HL-60/S4 (cell line): ENCODE measurements at regions not wholly inside any gene's neighbourhood (a gene's known extent, or its start where the extent isn't known, plus 50 kb on each side); places are given as distances from the start of the nearest gene placed in this dataset.
"Not testable (repeated sequence)": the region's sequence is repeated elsewhere in the genome, so short reads cannot be mapped to it uniquely, and the experiment has no call there.

Experiments used
- in situ Hi-C: fragments of 300-500 bp; cut with MboI; formaldehyde crosslinking; loops from 2 replicates; pipeline ENCODE4 v1.14.3; 2022; ENCODE audit warnings: low sequenced_read_pairs

DNA sequence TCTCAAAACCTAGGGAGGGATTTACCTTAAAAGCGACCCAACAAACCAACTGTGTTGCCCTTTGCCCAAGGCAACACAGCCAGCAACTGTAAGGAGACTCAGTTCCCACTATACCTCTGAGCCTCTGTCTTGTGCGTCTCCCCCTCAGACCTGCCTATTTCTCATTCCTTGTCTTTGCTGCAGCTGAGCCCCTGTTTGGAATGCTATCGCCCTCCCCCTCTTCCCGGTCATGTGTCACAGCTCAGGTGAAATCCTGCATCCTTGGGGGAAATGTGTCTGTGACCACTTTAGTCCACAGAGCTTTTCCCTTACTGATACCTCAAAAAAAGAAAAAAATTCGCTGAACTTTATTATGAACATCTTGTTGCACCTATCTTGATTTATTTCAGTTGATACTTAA is 52.0 kb upstream of the LRIG1 start:
- in situ Hi-C loops: no loop called here

DNA sequence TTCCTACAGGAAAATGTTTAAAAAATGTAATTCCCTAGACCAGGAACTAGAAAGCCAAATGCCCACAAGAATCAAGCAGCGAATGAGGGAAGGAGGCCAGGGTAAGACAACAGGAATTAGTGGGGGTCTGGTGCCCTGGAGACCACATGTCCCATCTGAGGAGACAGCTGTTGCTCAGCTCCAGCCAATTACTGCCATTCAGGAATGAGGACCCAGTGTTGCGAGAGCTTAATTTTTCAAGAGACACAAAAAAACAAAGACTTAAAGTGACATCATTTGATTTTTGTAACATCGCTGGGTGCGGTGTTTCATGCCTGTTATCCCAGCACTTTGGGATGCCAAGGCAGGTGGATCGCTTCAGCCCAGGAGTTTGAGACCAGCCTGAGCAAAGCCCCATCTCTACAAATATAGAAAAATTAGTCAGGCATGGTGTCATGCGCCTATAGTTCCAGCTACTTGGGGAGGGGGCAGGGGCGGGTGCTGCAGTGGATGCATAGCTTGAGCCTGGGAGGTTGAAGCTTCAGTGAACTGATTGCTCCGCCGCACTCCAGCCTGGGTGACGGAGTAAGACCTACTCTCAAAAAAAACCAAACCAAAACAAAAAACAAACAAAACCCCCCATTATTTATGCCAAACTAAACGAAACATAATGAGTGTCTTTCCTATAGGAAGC is 52.8 kb upstream of the LRIG1 start:
- in situ Hi-C loops: no loop called here

DNA sequence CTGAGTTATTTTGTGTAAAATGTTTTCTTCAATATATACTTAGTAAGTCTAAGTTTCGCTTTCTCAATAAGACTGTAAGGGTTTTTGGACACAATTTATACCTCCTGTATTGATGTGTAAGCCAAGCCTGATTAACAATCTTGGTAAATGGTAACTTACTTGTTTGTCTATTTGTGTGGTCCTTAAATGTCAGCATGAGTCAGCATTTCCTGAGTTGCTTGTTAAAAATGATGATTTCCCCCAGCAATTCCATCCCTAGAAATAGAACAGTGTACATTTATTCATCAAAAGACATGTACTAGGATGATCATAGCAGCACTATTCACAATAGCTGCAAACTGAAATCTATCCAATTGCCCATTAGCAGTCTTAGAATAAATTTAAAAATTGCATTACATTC is 53.4 kb upstream of the LRIG1 start:
- in situ Hi-C loops: no loop called here

DNA sequence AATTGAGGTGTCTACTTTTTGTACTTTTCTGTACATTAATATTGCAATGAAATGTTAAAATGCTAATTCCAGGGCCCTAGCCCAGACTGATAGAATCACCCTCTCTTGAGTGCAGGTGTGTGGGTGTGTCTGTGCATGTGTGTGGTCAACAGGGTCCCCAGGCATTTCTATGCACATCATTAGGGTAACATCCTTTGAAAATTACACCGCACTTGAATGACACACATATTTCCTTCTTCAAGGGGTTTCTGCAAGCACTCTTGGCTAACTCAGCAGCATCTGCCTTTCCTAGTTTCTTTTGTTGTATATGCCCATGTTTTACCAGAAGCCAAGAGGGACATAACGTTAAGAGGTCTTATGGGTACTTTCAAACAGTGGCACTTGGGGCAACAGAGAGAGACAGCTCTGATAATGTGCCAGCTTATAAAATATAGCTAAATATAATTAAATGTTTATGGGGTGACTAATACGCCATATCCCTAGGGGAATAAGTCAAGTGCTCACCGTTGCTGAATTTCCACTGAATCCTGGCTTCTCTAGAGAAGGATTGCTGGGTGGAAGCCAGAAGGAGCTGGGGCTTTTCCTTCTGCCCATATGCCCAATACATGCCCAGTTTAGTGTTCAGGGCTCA is 54.5 kb upstream of the LRIG1 start:
- in situ Hi-C loops: no loop called here

GRCh38 chr3:66557170-66557569 is 56.3 kb upstream of the LRIG1 start:
- in situ Hi-C loops: no loop called here

- in situ Hi-C loops: not testable (repeated sequence)
These were observed 59.1 kb upstream of the LRIG1 start for GRCh38 chr3:66559924-66560323.

DNA sequence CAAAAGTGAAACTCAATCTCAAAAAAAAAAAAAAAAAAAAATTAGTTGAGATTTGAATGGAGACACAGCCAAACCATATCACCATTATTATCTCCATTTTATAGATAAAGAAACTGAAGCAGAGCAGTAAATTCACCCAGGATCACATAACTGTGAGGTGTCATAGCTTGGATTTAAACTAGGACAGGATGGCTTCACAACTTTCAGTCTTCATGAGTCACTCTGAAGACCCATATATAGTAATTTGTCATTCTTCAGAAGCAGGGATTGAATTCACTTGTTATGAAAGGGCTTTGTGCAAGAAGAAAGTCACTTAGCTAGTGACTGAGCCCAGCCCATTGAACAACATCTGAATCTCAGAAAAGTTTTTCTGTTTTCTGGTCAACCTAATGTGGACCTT is 60.5 kb upstream of the LRIG1 start:
- in situ Hi-C loops: no loop called here

DNA sequence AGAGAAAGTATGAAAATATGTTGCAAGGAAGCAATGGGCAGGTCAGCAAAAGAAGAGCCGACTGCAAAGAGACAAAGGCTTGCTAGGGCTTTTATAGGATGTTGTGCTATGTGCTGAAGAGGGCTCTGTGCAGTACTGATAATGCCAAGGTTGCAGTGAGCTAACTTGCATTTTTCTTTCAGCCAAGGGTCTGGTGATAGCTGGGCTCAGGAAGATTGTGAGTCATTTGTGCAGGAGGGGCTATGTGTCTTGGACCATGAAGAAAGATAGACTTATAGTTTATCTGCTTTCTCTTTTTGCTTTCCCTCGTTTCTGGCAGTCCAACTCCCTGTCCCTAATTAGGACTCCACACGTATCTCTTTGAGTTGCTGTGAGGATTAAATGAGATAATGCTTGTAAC is 64.5 kb upstream of the LRIG1 start:
- in situ Hi-C loops: no loop called here

DNA sequence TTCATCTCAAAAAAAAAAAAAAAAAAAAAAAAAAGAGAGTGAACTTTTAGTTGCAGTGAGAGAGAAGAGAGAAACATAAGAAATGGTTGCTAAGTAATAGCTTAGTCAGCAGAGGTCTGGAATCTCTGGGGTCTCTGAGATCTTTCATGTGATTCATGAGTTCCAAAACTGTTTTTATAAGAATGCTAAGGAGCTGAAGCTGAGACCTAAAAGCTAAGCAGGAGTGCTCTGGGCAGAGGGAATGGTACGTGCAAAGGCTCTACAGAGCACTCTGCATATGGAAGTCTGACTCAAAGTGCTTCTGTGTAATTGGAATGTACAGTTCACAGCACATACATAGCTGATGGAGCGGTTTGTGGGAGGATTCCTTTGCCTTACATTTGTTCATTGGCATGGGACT is 66.3 kb upstream of the LRIG1 start:
- in situ Hi-C loops: no loop called here

GRCh38 chr3:66572090-66572675 is 71.4 kb upstream of the LRIG1 start:
- in situ Hi-C loops: no loop called here

- in situ Hi-C loops: no loop called here
These were observed 72.3 kb upstream of the LRIG1 start for GRCh38 chr3:66572938-66573710.

DNA sequence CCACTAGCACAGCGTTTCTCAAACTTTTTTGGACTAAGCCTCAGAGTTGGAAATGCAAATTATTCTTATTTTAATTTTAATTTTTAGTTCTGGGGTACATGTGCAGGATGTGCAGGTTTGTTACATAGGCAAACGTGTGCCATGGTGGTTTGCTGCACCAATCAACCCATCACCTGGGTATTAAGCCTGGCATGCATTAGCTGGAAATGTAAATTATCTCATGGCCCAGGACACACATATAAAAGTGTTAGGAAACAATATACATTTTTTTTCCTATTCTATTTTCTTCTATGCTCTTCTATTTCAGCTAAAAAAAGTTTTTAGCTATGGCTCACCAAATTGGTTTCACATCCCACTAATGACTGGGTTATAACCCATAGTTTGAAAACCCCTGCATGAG is 73.3 kb upstream of the LRIG1 start:
- in situ Hi-C loops: no loop called here

GRCh38 chr3:66577426-66578203 is 76.8 kb upstream of the LRIG1 start:
- in situ Hi-C loops: no loop called here

DNA sequence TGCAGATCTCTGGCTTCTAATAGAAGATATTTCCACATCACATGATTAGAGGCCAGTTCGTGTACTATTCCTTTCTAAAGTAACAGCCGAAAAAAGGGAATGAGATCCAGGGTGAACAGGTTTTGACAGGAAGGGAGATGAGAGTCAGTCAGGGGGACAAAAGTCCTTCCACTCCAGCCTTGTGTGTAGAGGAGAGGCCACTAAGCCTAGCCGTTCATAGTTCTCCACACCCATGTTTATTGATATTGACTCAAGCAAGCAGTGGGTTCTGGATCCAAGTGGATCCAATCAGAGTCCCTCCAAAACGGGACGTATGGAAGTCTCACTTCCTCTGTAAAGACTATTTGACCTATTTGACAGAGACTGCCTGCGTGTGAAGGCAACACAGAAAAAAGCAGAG is 80.4 kb upstream of the LRIG1 start:
- in situ Hi-C loops: no loop called here

- in situ Hi-C loops: no loop called here
These were observed 82.0 kb upstream of the LRIG1 start for GRCh38 chr3:66582721-66583423.

DNA sequence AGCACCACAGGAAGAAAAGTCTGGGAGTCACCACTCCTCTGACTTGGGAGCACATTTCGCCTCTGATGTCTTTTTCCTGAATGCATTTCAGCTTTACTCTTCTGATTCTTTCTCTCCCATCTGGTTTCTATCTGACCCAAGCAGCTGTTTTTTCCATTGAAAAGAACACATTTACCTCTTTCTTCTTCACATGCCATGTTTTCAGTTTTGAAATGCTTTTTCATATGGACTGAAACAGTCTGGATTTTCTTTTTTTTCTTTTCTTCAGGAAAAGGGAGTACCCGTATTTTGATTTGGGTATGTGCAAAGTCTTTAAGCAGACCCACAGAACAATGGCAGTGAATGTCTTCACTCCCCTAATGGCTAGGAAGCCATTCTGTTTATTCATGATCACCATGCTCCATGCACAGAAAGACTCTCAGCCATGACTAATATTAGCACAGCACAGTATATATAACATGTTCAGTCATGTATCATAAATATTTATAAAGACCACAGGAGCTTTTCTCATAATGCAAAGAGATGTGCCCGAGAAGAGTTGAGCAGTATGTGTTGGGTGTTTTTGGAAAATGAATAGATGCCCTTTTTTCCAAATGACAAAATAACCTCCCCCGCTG is 82.7 kb upstream of the LRIG1 start:
- in situ Hi-C loops: no loop called here

- in situ Hi-C loops: no loop called here
These were observed 84.8 kb upstream of the LRIG1 start for GRCh38 chr3:66585520-66586095.

- in situ Hi-C loops: no loop called here
These were observed 86.0 kb upstream of the LRIG1 start for GRCh38 chr3:66586853-66587252.

DNA sequence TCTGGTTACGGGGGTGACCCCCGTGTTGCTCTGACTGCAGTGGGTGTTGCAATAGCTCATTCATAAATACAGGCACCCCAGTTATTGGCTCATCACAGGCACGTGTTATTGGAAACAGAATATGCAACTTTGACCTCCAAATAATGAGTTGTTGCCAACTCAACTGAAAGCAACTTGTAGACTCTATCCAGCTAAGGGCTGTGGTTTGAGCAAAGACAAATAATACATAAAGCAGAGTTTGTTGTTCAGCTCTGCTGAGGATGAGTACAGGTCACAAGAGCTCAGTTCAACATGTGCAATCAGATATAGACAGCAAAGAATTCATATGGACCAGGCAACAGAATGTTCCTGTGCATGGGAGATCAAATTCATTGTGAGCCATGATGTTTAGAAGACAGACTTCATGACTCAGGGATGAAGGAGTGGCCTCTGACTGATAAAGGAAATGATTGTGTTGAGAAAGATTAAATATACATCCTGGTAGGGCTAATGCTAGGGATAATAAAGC is 87.6 kb upstream of the LRIG1 start:
- in situ Hi-C loops: no loop called here
